ENCODE measurements at regions not wholly inside any gene's neighbourhood (a gene's known extent, or its start where the extent isn't known, plus 50 kb on each side); places are given as distances from the start of the nearest gene placed in this dataset.

GRCh38 chr6:120876424-120876823, 457.9 kb downstream of the TBC1D32 start:
- POLR2A ChIA-PET, result no interaction called here
- DNase-seq (ENCODE audit: extremely low spot score), result no peak
- CTCF ChIA-PET, result no interaction called here
- TF ChIP-seq, protein P1, sequence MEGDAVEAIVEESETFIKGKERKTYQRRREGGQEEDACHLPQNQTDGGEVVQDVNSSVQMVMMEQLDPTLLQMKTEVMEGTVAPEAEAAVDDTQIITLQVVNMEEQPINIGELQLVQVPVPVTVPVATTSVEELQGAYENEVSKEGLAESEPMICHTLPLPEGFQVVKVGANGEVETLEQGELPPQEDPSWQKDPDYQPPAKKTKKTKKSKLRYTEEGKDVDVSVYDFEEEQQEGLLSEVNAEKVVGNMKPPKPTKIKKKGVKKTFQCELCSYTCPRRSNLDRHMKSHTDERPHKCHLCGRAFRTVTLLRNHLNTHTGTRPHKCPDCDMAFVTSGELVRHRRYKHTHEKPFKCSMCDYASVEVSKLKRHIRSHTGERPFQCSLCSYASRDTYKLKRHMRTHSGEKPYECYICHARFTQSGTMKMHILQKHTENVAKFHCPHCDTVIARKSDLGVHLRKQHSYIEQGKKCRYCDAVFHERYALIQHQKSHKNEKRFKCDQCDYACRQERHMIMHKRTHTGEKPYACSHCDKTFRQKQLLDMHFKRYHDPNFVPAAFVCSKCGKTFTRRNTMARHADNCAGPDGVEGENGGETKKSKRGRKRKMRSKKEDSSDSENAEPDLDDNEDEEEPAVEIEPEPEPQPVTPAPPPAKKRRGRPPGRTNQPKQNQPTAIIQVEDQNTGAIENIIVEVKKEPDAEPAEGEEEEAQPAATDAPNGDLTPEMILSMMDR (IDR thresholded peaks at IDR 0.05; ENCODE audit: control extremely low read depth, extremely low read depth, low read depth, missing control alignments), result no peak

GRCh38 chr6:120875900-120876299, 458.4 kb downstream of the TBC1D32 start:
- POLR2A ChIA-PET, result no interaction called here
- no peak for DNase-seq (ENCODE audit: extremely low spot score)
- TF ChIP-seq, protein P1 (IDR thresholded peaks at IDR 0.05; ENCODE audit: control extremely low read depth, extremely low read depth, low read depth, missing control alignments), result no peak
- CTCF ChIA-PET, result no interaction called here

- CTCF ChIA-PET, result interaction anchor here (0.9 to 1.6 kb wide), 2 partner anchors 9 to 73 kb away, joined by 4 read pairs; no protein-coding TSS in a partner anchor
- TF ChIP-seq, protein P1 (IDR thresholded peaks at IDR 0.05; ENCODE audit: control extremely low read depth, extremely low read depth, low read depth, missing control alignments), result no peak
- POLR2A ChIA-PET, result no interaction called here
- DNase-seq (ENCODE audit: extremely low spot score), result no peak
Observed at GRCh38 chr6:120874422-120874821, 459.9 kb downstream of the TBC1D32 start.

GRCh38 chr6:120873125-120873865, 461.0 kb downstream of the TBC1D32 start:
- POLR2A ChIA-PET, result no interaction called here
- DNase-seq (ENCODE audit: extremely low spot score), result no peak
- CTCF ChIA-PET, result interaction anchor here (0.9 to 1.6 kb wide), 3 partner anchors 8 to 245 kb away, joined by 3 to 5 read pairs (median 4); no protein-coding TSS in a partner anchor
- TF ChIP-seq, protein P1 (IDR thresholded peaks at IDR 0.05; ENCODE audit: control extremely low read depth, extremely low read depth, low read depth, missing control alignments), result no peak

- no peak for DNase-seq (ENCODE audit: extremely low spot score)
- TF ChIP-seq, protein P1 (IDR thresholded peaks at IDR 0.05; ENCODE audit: control extremely low read depth, extremely low read depth, low read depth, missing control alignments), result no peak
- POLR2A ChIA-PET, result no interaction called here
- CTCF ChIA-PET, result interaction anchor here (1.3 kb wide), 1 partner anchor 13 kb away, joined by 5 read pairs; no protein-coding TSS in a partner anchor
Observed at GRCh38 chr6:120872262-120872578, 462.1 kb downstream of the TBC1D32 start.

DNA sequence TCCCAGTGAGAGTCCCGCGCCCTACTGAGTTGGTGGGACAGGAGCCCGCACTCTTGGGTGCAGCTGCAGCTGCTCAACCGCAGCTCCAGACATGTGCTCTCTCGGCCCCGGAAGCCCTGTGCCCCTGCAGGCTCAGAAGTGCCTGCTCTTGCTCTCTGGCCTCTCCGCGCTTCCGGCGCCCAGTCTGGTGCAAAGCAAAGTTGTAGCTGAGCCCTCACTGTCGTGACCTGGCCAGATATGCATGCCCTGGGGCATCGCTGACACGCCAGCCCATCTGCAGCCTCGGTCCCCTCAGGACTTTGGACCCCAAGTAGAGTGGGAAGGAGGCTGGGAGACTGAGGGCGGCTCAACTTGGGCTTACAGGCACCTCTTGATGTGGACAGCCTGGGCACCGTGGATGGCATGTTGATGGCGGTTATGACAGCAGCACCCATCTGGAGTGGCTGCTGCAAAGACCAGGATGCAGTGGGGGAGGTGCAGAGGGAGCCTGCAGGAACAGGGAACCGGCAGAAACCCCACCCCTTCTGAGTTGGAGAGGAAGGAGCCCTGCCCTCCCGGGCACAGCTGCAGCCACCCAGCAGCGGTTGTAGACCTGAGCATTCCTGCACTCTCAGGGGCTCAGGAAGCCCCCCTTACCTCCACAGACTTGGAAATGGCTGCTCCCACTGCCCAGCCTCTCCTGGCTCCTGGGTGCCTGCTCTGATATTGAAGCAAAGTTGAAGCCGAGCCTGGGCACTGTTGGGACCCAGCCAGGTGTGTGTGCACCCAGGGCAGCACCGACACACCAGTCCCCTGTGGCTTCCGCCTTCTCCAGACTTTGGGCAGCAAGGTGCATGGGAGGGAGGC, 462.6 kb downstream of the TBC1D32 start:
- DNase-seq (ENCODE audit: extremely low spot score), result no peak
- ChIA-PET CTCF (no interaction called here), POLR2A (no interaction called here)
- TF ChIP-seq, protein P1 (IDR thresholded peaks at IDR 0.05; ENCODE audit: control extremely low read depth, extremely low read depth, low read depth, missing control alignments), result no peak

All from GM10248 (cell line).